ENCODE measurements at regions not wholly inside any gene's neighbourhood (a gene's known extent, or its start where the extent isn't known, plus 50 kb on each side); places are given as distances from the start of the nearest gene placed in this dataset.

DNA sequence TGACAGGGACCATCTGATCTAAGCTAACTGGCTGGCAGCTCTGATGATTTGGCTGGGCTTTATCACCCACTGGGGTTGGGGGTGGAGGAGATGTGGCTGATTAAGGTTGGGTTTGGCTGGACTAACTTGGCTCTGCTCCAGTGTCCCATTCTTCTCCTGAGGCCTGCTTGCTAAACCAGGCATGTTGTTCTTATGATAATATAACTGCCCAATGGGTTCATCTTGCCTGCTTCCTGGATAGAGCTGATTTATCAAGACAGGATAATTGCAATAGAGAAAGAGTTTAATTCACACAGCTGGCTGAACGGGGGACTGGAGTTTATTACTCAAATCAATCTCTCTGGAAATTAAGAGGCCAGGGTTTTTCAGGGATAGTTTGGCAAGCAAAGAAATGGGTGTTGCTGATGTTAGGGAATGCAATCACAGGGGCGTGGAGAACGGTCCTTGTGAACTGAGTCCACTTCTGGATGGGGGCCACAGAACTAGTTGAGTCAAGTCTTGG lies 150.4 kb downstream of the PTH2R start:
- Histone ChIP-seq H3K4me3 (no peak overlapping the region), H3K4me1 (ENCODE audit: insufficient read depth) (no peaks in the 10 kb centered on the region), H3K27me3 (no peaks in the 10 kb centered on the region), H3K4me2 (no peak overlapping the region), H3K79me2 (no peaks in the 10 kb centered on the region), H4K20me1 (ENCODE audit: insufficient read depth, poor library complexity, severe bottlenecking) (no peaks in the 10 kb centered on the region), H3K9me3 (ENCODE audit: low read depth) (no peaks in the 10 kb centered on the region), H2AFZ (no peak overlapping the region), H3K9me2 (replicated peaks; ENCODE audit: insufficient read depth) (no peaks in the 10 kb centered on the region), H3K36me3 (replicated peaks; ENCODE audit: insufficient read depth, low read depth) (no peaks in the 10 kb centered on the region), H3K27ac (no peak overlapping the region)
- 68% methylated on average over 3 of the region's 3 CpGs for WGBS (ENCODE audit: low lambda C conversion rate, missing lambda C conversion rate)
- DNase-seq (ENCODE audit: low spot score), result no peak
- TF ChIP-seq, protein P1, sequence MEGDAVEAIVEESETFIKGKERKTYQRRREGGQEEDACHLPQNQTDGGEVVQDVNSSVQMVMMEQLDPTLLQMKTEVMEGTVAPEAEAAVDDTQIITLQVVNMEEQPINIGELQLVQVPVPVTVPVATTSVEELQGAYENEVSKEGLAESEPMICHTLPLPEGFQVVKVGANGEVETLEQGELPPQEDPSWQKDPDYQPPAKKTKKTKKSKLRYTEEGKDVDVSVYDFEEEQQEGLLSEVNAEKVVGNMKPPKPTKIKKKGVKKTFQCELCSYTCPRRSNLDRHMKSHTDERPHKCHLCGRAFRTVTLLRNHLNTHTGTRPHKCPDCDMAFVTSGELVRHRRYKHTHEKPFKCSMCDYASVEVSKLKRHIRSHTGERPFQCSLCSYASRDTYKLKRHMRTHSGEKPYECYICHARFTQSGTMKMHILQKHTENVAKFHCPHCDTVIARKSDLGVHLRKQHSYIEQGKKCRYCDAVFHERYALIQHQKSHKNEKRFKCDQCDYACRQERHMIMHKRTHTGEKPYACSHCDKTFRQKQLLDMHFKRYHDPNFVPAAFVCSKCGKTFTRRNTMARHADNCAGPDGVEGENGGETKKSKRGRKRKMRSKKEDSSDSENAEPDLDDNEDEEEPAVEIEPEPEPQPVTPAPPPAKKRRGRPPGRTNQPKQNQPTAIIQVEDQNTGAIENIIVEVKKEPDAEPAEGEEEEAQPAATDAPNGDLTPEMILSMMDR (IDR thresholded peaks at IDR 0.05; ENCODE audit: poor library complexity), result no peak
- TF ChIP-seq EZH2phosphoT487 (IDR thresholded peaks at IDR 0.05; ENCODE audit: low read depth, severe bottlenecking, unreplicated experiment) (no peak), EZH2 (IDR thresholded peaks at IDR 0.05; ENCODE audit: borderline replicate concordance) (no peak)

DNA sequence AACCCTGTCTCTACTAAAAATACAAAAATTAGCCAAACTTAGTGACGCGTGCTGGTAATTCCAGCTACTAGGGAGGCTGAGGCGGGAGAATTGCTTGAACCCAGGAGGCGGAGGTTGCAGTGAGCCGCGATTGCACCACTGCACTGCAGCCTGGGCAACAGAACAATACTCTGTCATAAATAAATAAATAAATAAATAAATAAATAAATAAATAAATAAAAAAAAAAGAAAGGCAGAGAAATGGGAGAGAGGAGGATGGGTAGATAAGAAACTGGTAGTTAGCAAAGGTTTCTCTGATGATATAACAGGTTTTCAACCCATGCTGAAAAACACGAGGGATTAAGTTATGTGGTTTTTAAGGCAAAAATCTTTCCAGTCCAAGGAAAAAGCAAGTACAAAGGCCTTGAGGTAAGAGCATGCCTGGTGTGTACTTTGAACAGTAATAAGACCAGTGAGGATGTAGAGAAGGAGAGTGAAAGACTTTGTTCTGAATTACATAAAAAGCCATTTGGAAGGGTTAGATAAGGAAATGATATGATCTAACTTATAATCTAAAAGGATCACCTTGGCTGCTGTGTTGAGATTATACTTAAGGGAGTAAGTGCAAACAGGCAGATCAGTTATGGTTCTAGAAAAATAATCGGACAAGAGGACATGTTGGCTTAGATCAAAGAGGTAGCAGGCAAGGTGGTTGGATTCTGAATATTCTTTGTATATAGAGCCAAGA lies 159.3 kb downstream of the PTH2R start:
- Histone ChIP-seq H3K4me1 (ENCODE audit: insufficient read depth) (no peaks in the 10 kb centered on the region), H3K4me2 (no peak overlapping the region), H3K79me2 (no peaks in the 10 kb centered on the region), H3K27ac (no peak overlapping the region), H4K20me1 (ENCODE audit: insufficient read depth, poor library complexity, severe bottlenecking) (no peaks in the 10 kb centered on the region), H2AFZ (no peak overlapping the region), H3K36me3 (replicated peaks; ENCODE audit: insufficient read depth, low read depth) (no peaks in the 10 kb centered on the region), H3K27me3 (no peaks in the 10 kb centered on the region), H3K4me3 (no peak overlapping the region), H3K9me2 (replicated peaks; ENCODE audit: insufficient read depth) (no peaks in the 10 kb centered on the region), H3K9me3 (ENCODE audit: low read depth) (no peaks in the 10 kb centered on the region)
- TF ChIP-seq EZH2 (IDR thresholded peaks at IDR 0.05; ENCODE audit: borderline replicate concordance) (no peak), EZH2phosphoT487 (IDR thresholded peaks at IDR 0.05; ENCODE audit: low read depth, severe bottlenecking, unreplicated experiment) (no peak)
- TF ChIP-seq, protein P1 (IDR thresholded peaks at IDR 0.05; ENCODE audit: poor library complexity), result no peak
- no peak for DNase-seq (ENCODE audit: low spot score)
- 94% methylated on average over 8 of the region's 8 CpGs for WGBS (ENCODE audit: low lambda C conversion rate, missing lambda C conversion rate)

DNA sequence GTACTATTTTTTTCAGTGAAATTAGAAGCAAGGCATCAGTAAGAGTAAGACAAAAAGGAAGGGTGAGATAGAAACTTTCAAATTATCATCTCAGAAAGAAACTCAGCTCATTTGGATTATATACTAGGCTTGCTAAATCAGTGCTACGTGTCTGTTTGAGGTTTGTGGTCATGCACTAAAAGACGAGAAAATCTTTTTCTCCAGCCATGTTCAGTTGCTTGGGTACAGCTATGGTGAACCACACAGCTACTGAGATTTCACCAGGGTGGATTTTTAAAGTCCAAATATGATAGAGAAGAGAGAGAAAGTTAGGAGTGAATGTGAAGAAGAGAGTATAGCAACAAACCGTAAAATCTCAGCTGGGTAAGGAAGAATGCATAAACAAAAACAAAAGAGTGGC lies 161.6 kb downstream of the PTH2R start:
- WGBS (ENCODE audit: low lambda C conversion rate, missing lambda C conversion rate), result 88% methylated on average over 3 of the region's 3 CpGs
- no peaks in the 10 kb centered on the region for H3K36me3 ChIP-seq (replicated peaks; ENCODE audit: insufficient read depth, low read depth)
- H3K27me3 ChIP-seq, result no peaks in the 10 kb centered on the region
- H2AFZ ChIP-seq, result no peak overlapping the region
- no peak overlapping the region for H3K4me2 ChIP-seq
- no peaks in the 10 kb centered on the region for H4K20me1 ChIP-seq (ENCODE audit: insufficient read depth, poor library complexity, severe bottlenecking)
- H3K4me3 ChIP-seq, result no peak overlapping the region
- DNase-seq (ENCODE audit: low spot score), result no peak
- no peaks in the 10 kb centered on the region for H3K79me2 ChIP-seq
- H3K9me3 ChIP-seq (ENCODE audit: low read depth), result no peaks in the 10 kb centered on the region
- H3K9me2 ChIP-seq (replicated peaks; ENCODE audit: insufficient read depth), result no peaks in the 10 kb centered on the region
- no peak overlapping the region for H3K27ac ChIP-seq
- no peaks in the 10 kb centered on the region for H3K4me1 ChIP-seq (ENCODE audit: insufficient read depth)
- no peak for TF ChIP-seq EZH2phosphoT487 (IDR thresholded peaks at IDR 0.05; ENCODE audit: low read depth, severe bottlenecking, unreplicated experiment)
- TF ChIP-seq, protein P1 (IDR thresholded peaks at IDR 0.05; ENCODE audit: poor library complexity), result no peak
